ENCODE measurements at regions not wholly inside any gene's neighbourhood (a gene's known extent, or its start where the extent isn't known, plus 50 kb on each side); places are given as distances from the start of the nearest gene placed in this dataset.

DNA sequence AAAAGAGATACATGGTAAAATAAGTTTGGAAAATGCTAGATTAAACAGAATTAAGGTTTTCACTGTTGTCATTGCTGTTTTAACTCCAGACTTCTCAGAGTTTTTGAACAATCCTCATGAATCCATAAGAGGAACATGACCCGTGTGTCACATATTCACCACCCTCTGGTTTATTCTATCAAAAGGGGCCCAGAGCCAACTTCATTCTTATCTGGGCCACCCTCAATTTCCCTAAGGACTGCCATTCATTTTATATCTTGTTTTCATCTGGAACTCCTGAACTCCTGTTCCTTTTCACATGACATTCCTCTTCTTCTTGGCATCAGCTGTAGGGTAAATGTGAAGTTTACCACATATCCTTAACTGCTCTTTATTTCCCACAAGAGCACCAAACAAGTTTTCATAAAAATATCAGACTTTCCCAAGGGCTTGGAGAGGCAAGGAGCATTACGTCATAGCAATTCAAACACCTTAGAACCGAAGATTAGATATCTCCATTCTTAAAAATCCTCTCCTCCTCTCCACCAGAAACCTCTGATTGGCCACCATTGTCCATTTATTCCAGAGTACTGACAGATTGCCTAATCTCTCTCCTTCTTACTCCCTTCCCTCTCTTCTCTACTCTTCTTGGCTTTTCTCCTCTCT is 225.2 kb downstream of the SEC23A start:
- no peaks in the 10 kb centered on the region for H3K9me3 ChIP-seq (ENCODE audit: insufficient read depth in 2 of 2, low read depth in 1 of 2, low read length in 1 of 2)
- no peak for FAIRE-seq
- no peaks in the 10 kb centered on the region for H3K79me2 ChIP-seq (ENCODE audit: control insufficient read depth in 1 of 2, insufficient read depth in 2 of 2, low read length in 2 of 2)
- H3K79me1 ChIP-seq (ENCODE audit: low read depth, low read length) = no peaks in the 10 kb centered on the region
- WGBS, 2 experiments (ENCODE audit: extremely low coverage in 1 of 2, insufficient coverage in 1 of 2, insufficient read length in 1 of 2, insufficient replicate concordance in 2 of 2, low coverage in 1 of 2, low lambda C conversion rate in 2 of 2, missing lambda C conversion rate in 1 of 2) = 85% methylated on average over 3 of the region's 3 CpGs; no CpG with 5 or more reads in 1 of the 2 experiments
- H2AK5ac ChIP-seq (ENCODE audit: low read depth, low read length) = no peak overlapping the region
- no peaks in the 10 kb centered on the region for H3K23me2 ChIP-seq (ENCODE audit: low read depth, low read length)
- H3K27me3 ChIP-seq (replicated peaks in 1 of 4; ENCODE audit: control insufficient read depth in 3 of 4, extremely low read depth in 1 of 4, insufficient read depth in 3 of 4, low read length in 3 of 4) = no peaks in the 10 kb centered on the region
- no peak overlapping the region for H3K4me3 ChIP-seq (ENCODE audit: extremely low read depth in 1 of 4, insufficient read depth in 2 of 4, low read depth in 3 of 4, low read length in 4 of 4)
- ChIA-PET CTCF (ENCODE audit: partially characterized antibody) (interaction anchor here (1.1 to 2.7 kb wide), 2 partner anchors 11 to 137 kb away, joined by 3 to 18 read pairs; no protein-coding TSS in a partner anchor), POLR2A (ENCODE audit: partially characterized antibody) (no interaction called here)
- no peak overlapping the region for H4K8ac ChIP-seq (ENCODE audit: extremely low read depth, insufficient read depth, low read length)
- H3K56ac ChIP-seq (replicated peaks; ENCODE audit: insufficient read length, low read depth, low read length) = no peak overlapping the region
- H3K4me1 ChIP-seq (replicated peaks in 1 of 4; ENCODE audit: control insufficient read depth in 3 of 4, insufficient read depth in 4 of 4, low read length in 3 of 4) = no peaks in the 10 kb centered on the region
- H3K4ac ChIP-seq (replicated peaks; ENCODE audit: insufficient read length, low read depth, low read length) = no peak overlapping the region
- H4K91ac ChIP-seq (replicated peaks; ENCODE audit: insufficient read length, low read length) = no peak overlapping the region
- H3K18ac ChIP-seq (ENCODE audit: extremely low read depth, low read length) = no peak overlapping the region
- H2AFZ ChIP-seq (ENCODE audit: low read length) = no peak overlapping the region
- H4K20me1 ChIP-seq (replicated peaks in 1 of 2; ENCODE audit: control insufficient read depth in 1 of 2, insufficient read depth in 2 of 2, low read length in 2 of 2) = no peaks in the 10 kb centered on the region
- H2BK12ac ChIP-seq (ENCODE audit: low read depth, low read length) = no peak overlapping the region
- no peak overlapping the region for H3K14ac ChIP-seq (ENCODE audit: insufficient read length)
- H2BK20ac ChIP-seq (ENCODE audit: low read length) = no peak overlapping the region
- no peak for DNase-seq (ENCODE audit: low read depth in 1 of 2, low spot score in 2 of 2)
- no peak overlapping the region for H3K4me2 ChIP-seq (ENCODE audit: insufficient read depth in 1 of 2, low read depth in 2 of 2, low read length in 2 of 2)
- no peak overlapping the region for H2BK5ac ChIP-seq (ENCODE audit: low read depth, low read length)
- H4K5ac ChIP-seq (ENCODE audit: insufficient read length, low read depth, low read length) = no peak overlapping the region
- no peak overlapping the region for H3K23ac ChIP-seq (ENCODE audit: insufficient read length)
- H3K9ac ChIP-seq (replicated peaks in 1 of 4; ENCODE audit: extremely low read depth in 1 of 4, low read depth in 3 of 4, low read length in 3 of 4) = no peak overlapping the region
- no peaks in the 10 kb centered on the region for H3K36me3 ChIP-seq (ENCODE audit: control insufficient read depth in 2 of 4, insufficient read depth in 4 of 4, low read length in 3 of 4)
- no peak overlapping the region for H3K27ac ChIP-seq (ENCODE audit: low read depth, low read length)
- no peak overlapping the region for H2BK15ac ChIP-seq (ENCODE audit: low read length)
- H2BK120ac ChIP-seq (replicated peaks; ENCODE audit: low read depth, low read length) = no peak overlapping the region
- no peak for TF ChIP-seq GTF2F1 (IDR thresholded peaks at IDR 0.05; ENCODE audit: borderline replicate concordance, low read depth, low read length)
- no peak for TF ChIP-seq POLR2A (IDR thresholded peaks at IDR 0.05; ENCODE audit: control extremely low read depth in 1 of 2, low read depth in 2 of 2, low read length in 2 of 2)
- TF ChIP-seq PHF8 (conservative IDR thresholded peaks at IDR 0.05; ENCODE audit: low read depth, low read length) = no peak
- TF ChIP-seq KDM1A (IDR thresholded peaks at IDR 0.05; ENCODE audit: borderline replicate concordance, low read length) = no peak
- TF ChIP-seq TBP (IDR thresholded peaks at IDR 0.05; ENCODE audit: low read depth, low read length) = no peak
- no peak for TF ChIP-seq BACH1 (IDR thresholded peaks at IDR 0.05; ENCODE audit: low read length)
- TF ChIP-seq RBBP5 (IDR thresholded peaks at IDR 0.05; ENCODE audit: borderline replicate concordance, low read depth, low read length) = no peak
- no peak for TF ChIP-seq RAD21 (IDR thresholded peaks at IDR 0.05 in 1 of 2, conservative IDR thresholded peaks at IDR 0.05 in 1 of 2; ENCODE audit: low read depth in 2 of 2, low read length in 2 of 2)
- TF ChIP-seq SP2 (IDR thresholded peaks at IDR 0.05; ENCODE audit: low read length) = no peak
- no peak for TF ChIP-seq SP4 (IDR thresholded peaks at IDR 0.05; ENCODE audit: low read length)
- TF ChIP-seq EGR1 (IDR thresholded peaks at IDR 0.05; ENCODE audit: borderline replicate concordance, low read depth, low read length) = no peak
- no peak for TF ChIP-seq CREB1 (IDR thresholded peaks at IDR 0.05)
- TF ChIP-seq POU5F1 (IDR thresholded peaks at IDR 0.05; ENCODE audit: low read depth, low read length) = no peak
- no peak for TF ChIP-seq TAF1 (IDR thresholded peaks at IDR 0.05; ENCODE audit: low read depth, low read length)
- no peak for TF ChIP-seq HDAC6 (IDR thresholded peaks at IDR 0.05; ENCODE audit: low read depth, low read length)
- no peak for TF ChIP-seq FOSL1 (IDR thresholded peaks at IDR 0.05; ENCODE audit: insufficient read depth, low read depth, low read length)

All from H1 (cell line).